Heart left ventricle (tissue), 16 donors: ENCODE measurements at regions not wholly inside any gene's neighbourhood (a gene's known extent, or its start where the extent isn't known, plus 50 kb on each side); places are given as distances from the start of the nearest gene placed in this dataset.

Experiments
- ATAC-seq, 4 donors: fragments of 200-7000 bp; cut with Tn5 transposase; one replicate each; pipeline ENCODE4 v1.9.1; 2020 to 2022; ENCODE audit warnings: moderate library complexity in 4 of 4, mild to moderate bottlenecking in 3 of 4, moderate number of reproducible peaks in 1 of 4
- DNase-seq, 5 donors: peaks; one replicate each; pipeline ENCODE4 v3.0.0-alpha.2; 2020
- H3K27ac ChIP-seq, 12 donors: fragments of 200-600 bp; sonication (generic) in 4 of 12; one replicate each; pipeline versions ENCODE4 v1.5.0 to v1.8.0; 2016 to 2022; ENCODE audit warnings: mild to moderate bottlenecking in 2 of 12
- H3K27me3 ChIP-seq, 9 donors: fragments of 200-600 bp; sonication (generic) in 2 of 9; one replicate each; pipeline versions ENCODE4 v1.5.1 to v1.8.0; 2016 to 2022; ENCODE audit warnings: mild to moderate bottlenecking in 3 of 9
- H3K36me3 ChIP-seq, 9 donors: fragments of 200-600 bp; sonication (generic) in 2 of 9; one replicate each; pipeline versions ENCODE4 v1.5.0 to v1.8.0; 2018 to 2022; ENCODE audit warnings: mild to moderate bottlenecking in 2 of 9
- H3K4me1 ChIP-seq, 12 donors: fragments of 200-600 bp; sonication (generic) in 4 of 12; one replicate each; pipeline versions ENCODE4 v1.5.0 to v1.8.0; 2016 to 2022; ENCODE audit warnings: mild to moderate bottlenecking in 3 of 12
- H3K4me3 ChIP-seq, 12 donors: fragments of 200-600 bp; sonication (generic) in 4 of 12; one replicate each; pipeline versions ENCODE4 v1.5.0 to v1.8.0; 2017 to 2022; ENCODE audit warnings: mild to moderate bottlenecking in 9 of 12, moderate library complexity in 4 of 12
- H3K9me3 ChIP-seq, 12 donors: fragments of 200-600 bp; sonication (generic) in 4 of 12; one replicate each; pipeline versions ENCODE4 v1.5.0 to v1.8.0; 2016 to 2022; ENCODE audit warnings: mild to moderate bottlenecking in 1 of 12
- POLR2A ChIP-seq, 2 donors: fragments of 450-650 bp; IDR thresholded peaks; one replicate each; pipeline ENCODE4 v1.6.1; 2017; ENCODE audit warnings: antibody characterized with exemption in 2 of 2, mild to moderate bottlenecking in 2 of 2, moderate library complexity in 2 of 2
- WGBS, 4 donors: extraction: QIAGEN DNeasy Blood & Tissue Kit in 2 of 4; methylation state at CpG; one replicate each; pipeline versions ENCODE4 v1.1.5 to v1.1.7; 2013 to 2018; 5-methylcytosine and 5-hydroxymethylcytosine counted together
- intact Hi-C, 10 donors: fragments of 100-400 bp; cut with DNase I; formaldehyde crosslinking; loops; one replicate each; pipeline versions ENCODE4 v1.11.1 to v1.14.2; 2022
- TF ChIP-seq, protein P1 (sequence below), 12 donors: fragments of 200-600 bp; sonication (generic) in 4 of 12; IDR thresholded peaks; one replicate each; pipeline versions ENCODE4 v1.5.0 to v1.8.0; 2018 to 2022; ENCODE audit warnings: antibody characterized with exemption in 12 of 12, mild to moderate bottlenecking in 5 of 12
- donor health status: ischemic (EF 13 %, LVEDD 7.1; RV severe dilation, severe dysfunction).
- donor health status: healthy with polysubstance abuse.
- donor health status: DM: no; HTN: yes; CAD: no.
- donor health status: DM: no; HTN: no; CAD: no.
- donor health status: ischemic (EF 25% LVEDD 6.9; RV normal size, moderate dysfunction).
- donor health status: ischemic (EF 25% LVEDD 5.7; RV mildly dilated, moderate dysfunction).
- donor health status: healthy.
- donor health status: DM: yes; HTN: yes; CAD: no.
- donor health status: ischemic (EF 35%, LVEDD 5.7; RV mildly dilated, moderate dysfunction).
- donor health status: nonischemic (EF 11% LVEDD 7.7; RV severe dilation, severe dysfunction).
- donor health status: DM: yes; HTN: yes; CAD: no.
- donor health status: PGD.
- donor health status: ischemic (EF 29% LVEDD 5.4; RV normal size, mild dysfunction).
- donor health status: nonischemic (EF 23%, LVEDD 6.1; RV moderate dilation, normal function).

DNA sequence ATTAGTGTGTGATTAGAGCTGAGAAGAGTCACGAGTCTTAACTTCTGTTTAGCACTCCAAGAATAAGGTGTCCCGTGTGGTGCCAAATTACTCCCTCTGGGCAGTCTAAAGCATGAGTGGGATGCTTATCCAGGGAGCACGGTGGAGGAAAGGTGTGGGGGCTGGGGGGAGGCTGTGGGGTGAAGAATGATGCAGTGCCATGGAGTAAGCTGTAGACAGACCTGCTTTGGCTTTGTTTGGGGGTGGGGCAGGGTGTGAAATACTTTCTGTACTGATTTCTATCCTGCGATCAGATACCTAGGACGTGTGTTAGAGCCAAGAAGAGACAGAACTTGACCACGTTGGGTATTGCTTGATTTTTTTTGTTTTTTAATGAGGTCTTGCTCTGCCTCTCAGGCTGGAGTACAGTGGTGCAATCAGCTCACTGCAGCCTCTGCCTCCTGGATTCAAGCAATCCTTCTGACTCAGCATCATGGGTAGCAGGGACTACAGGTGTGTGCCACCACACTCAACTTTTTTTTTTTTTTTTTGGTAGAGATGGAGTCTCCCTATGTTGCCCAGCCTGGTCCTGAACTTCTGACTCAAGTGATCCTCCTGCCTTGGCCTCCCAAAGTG lies 232.8 kb downstream of the MAN2A1 start:
- DNase-seq: peak in 1 of 5 donors; percentile 17
- H3K27ac ChIP-seq: no peak overlapping the region
- intact Hi-C loops: no loop called here
- TF ChIP-seq POLR2A (IDR thresholded peaks at IDR 0.05): no peak
- TF ChIP-seq, protein P1, sequence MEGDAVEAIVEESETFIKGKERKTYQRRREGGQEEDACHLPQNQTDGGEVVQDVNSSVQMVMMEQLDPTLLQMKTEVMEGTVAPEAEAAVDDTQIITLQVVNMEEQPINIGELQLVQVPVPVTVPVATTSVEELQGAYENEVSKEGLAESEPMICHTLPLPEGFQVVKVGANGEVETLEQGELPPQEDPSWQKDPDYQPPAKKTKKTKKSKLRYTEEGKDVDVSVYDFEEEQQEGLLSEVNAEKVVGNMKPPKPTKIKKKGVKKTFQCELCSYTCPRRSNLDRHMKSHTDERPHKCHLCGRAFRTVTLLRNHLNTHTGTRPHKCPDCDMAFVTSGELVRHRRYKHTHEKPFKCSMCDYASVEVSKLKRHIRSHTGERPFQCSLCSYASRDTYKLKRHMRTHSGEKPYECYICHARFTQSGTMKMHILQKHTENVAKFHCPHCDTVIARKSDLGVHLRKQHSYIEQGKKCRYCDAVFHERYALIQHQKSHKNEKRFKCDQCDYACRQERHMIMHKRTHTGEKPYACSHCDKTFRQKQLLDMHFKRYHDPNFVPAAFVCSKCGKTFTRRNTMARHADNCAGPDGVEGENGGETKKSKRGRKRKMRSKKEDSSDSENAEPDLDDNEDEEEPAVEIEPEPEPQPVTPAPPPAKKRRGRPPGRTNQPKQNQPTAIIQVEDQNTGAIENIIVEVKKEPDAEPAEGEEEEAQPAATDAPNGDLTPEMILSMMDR (IDR thresholded peaks at IDR 0.05): no peak
- ATAC-seq: peak in 3 of 4 donors; percentile 28 to 86 (median 31)
- WGBS, 4 donors: 22 to 30% (median 26%) methylated on average over 6 of the region's 6 CpGs
- peaks cover 0 to 9% (median 0%) of the 10 kb centered on the region in 12 donors for H3K4me1 ChIP-seq
- H3K4me3 ChIP-seq: no peak overlapping the region
- peaks cover 0 to 6% (median 0%) of the 10 kb centered on the region in 12 donors for H3K9me3 ChIP-seq
- H3K27me3 ChIP-seq: peaks cover 0 to 17% (median 0%) of the 10 kb centered on the region in 9 donors
- H3K36me3 ChIP-seq: no peaks in the 10 kb centered on the region

DNA sequence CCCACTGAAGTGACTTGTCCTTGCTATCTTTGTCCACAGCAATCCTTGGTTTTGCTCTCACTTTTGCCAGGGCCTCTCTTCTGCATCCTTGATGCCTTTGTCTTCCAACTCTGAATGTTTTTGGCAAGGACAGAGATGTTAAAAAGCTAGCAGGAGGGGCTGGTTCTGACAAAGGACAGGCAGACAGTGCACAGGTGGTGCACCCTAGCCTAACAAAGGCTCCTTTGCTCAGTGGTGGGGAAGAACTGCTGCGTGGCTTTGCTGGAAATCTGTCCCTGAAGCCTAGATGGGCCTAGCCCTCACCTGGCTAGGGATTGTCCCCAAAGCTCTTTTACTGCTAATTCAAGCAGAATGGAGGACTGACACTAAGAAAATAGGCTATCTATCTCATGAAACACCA lies 233.5 kb downstream of the MAN2A1 start:
- WGBS, 4 donors: 78 to 91% (median 85%) methylated on average over 1 of the region's 1 CpG
- Histone ChIP-seq H3K27me3 (peaks cover 0 to 18% (median 0%) of the 10 kb centered on the region in 9 donors), H3K4me1 (peaks cover 0 to 9% (median 0%) of the 10 kb centered on the region in 12 donors), H3K4me3 (no peak overlapping the region), H3K27ac (no peak overlapping the region), H3K36me3 (no peaks in the 10 kb centered on the region), H3K9me3 (peaks cover 0 to 1% (median 0%) of the 10 kb centered on the region in 12 donors)
- ATAC-seq: no peak
- intact Hi-C loops: no loop called here
- no peak for TF ChIP-seq POLR2A (IDR thresholded peaks at IDR 0.05)
- TF ChIP-seq, protein P1 (IDR thresholded peaks at IDR 0.05): no peak
- DNase-seq: no peak

DNA sequence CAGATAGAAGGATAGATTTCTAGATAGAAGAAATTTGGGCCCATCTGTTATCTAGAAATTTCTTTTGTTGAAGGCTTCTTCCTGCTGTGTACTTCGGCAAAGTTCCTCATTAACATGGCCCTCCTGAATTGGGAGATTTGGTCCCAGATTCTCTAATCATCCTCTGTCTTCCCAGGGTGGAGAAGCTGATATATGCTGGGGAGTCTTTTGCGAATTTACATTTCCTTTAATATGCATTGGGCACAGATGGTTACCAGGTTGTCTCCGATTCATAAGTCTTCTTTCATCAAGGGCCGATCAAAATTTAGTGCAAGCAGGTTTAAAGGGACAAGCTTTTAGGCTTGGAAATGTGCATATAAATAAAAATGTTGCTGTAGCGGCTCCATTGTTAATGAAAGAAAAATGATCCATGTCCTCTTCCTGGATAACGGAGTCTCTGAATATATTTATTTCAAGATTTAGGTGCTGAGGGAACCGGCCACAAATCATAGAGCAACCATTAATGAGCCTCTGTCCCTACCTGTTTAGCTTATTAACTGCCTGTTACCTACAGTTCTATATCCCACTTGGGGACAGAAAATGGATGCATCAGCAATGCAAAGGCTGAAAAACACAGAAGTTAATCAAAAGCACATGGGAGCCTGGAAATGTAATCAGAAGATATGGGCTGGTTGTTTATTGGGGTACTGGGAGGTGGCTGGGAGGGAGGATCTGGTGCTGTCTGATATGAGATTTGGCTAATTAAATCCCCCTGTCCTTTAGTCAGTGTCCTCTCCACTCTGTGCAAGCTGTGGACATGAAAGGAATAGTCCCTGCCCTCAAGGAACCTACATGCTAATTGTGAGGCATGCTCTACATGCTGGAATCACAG lies 234.7 kb downstream of the MAN2A1 start:
- Histone ChIP-seq H3K27ac (no peak overlapping the region), H3K4me3 (no peak overlapping the region), H3K9me3 (no peaks in the 10 kb centered on the region), H3K4me1 (peaks cover 0 to 9% (median 0%) of the 10 kb centered on the region in 12 donors), H3K36me3 (no peaks in the 10 kb centered on the region), H3K27me3 (peaks cover 0 to 23% (median 0%) of the 10 kb centered on the region in 9 donors)
- no peak for TF ChIP-seq POLR2A (IDR thresholded peaks at IDR 0.05)
- TF ChIP-seq, protein P1 (IDR thresholded peaks at IDR 0.05): no peak
- ATAC-seq: no peak
- 90 to 95% (median 91%) methylated on average over 7 of the region's 7 CpGs for WGBS, 4 donors
- intact Hi-C loops: no loop called here
- no peak for DNase-seq

DNA sequence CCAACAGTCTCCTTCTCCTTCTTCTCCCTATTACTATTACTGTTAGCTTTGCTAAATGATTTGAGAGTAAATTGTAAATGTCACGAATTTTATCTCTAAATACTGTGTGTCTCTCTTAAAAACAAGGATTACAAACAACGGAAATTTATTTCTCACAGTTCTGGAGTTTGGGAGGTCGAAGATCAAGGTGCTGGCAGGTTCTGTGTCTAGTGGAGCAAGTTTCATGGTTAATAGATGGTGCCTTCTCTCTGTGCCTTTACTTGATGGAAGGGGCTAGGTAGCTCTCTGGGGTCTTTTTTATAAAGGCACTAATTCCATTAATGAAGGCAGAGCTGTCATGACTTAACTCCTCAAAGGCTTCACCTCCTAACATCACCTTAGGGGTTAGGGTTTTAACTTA lies 237.9 kb downstream of the MAN2A1 start:
- DNase-seq: no peak
- no peak overlapping the region for H3K27ac ChIP-seq
- intact Hi-C loops: no loop called here
- peaks cover 0 to 31% (median 0%) of the 10 kb centered on the region in 9 donors for H3K27me3 ChIP-seq
- ATAC-seq: no peak
- H3K36me3 ChIP-seq: no peaks in the 10 kb centered on the region
- 79 to 87% (median 84%) methylated on average over 3 of the region's 3 CpGs for WGBS, 4 donors
- no peaks in the 10 kb centered on the region for H3K9me3 ChIP-seq
- TF ChIP-seq POLR2A (IDR thresholded peaks at IDR 0.05): no peak
- TF ChIP-seq, protein P1 (IDR thresholded peaks at IDR 0.05): no peak
- no peak overlapping the region for H3K4me3 ChIP-seq
- H3K4me1 ChIP-seq: no peaks in the 10 kb centered on the region
